Stimulated activated CD8-positive, alpha-beta memory T cell treated with anti-CD3 and anti-CD28 coated beads, Interleukin-12 subunit alpha, Interleukin-12 subunit beta, amount 100 ng/mL, for 4 hours (primary cell): ENCODE measurements at regions not wholly inside any gene's neighbourhood (a gene's known extent, or its start where the extent isn't known, plus 50 kb on each side); places are given as distances from the start of the nearest gene placed in this dataset.

ENCODE experiments used
- DNase-seq: peaks from one replicate; pipeline ENCODE4 v3.0.0-alpha.2; 2020; ENCODE audit warnings: low read depth

- DNase-seq: no peak
Observed at GRCh38 chr10:113219446-113219845, 269.4 kb downstream of the TCF7L2 start.

- no peak for DNase-seq
Observed at GRCh38 chr10:113221756-113222168, 271.7 kb downstream of the TCF7L2 start.

GRCh38 chr10:113222207-113222606 lies 272.2 kb downstream of the TCF7L2 start:
- no peak for DNase-seq

- no peak for DNase-seq
Observed at GRCh38 chr10:113225364-113225763, 275.3 kb downstream of the TCF7L2 start.

- DNase-seq: no peak
Observed at GRCh38 chr10:113225903-113226302, 275.9 kb downstream of the TCF7L2 start.

GRCh38 chr10:113226399-113226798 lies 276.4 kb downstream of the TCF7L2 start:
- no peak for DNase-seq

- DNase-seq: no peak
Observed at GRCh38 chr10:113226831-113227445, 276.9 kb downstream of the TCF7L2 start.

GRCh38 chr10:113228530-113228929 lies 278.5 kb downstream of the TCF7L2 start:
- no peak for DNase-seq

- DNase-seq: no peak
Observed at GRCh38 chr10:113230011-113230610, 280.1 kb downstream of the TCF7L2 start.

GRCh38 chr10:113232928-113233511 lies 283.0 kb downstream of the TCF7L2 start:
- no peak for DNase-seq

GRCh38 chr10:113234481-113234880 lies 284.4 kb downstream of the TCF7L2 start:
- DNase-seq: no peak

GRCh38 chr10:113235508-113235907 lies 285.5 kb downstream of the TCF7L2 start:
- DNase-seq: no peak

DNA sequence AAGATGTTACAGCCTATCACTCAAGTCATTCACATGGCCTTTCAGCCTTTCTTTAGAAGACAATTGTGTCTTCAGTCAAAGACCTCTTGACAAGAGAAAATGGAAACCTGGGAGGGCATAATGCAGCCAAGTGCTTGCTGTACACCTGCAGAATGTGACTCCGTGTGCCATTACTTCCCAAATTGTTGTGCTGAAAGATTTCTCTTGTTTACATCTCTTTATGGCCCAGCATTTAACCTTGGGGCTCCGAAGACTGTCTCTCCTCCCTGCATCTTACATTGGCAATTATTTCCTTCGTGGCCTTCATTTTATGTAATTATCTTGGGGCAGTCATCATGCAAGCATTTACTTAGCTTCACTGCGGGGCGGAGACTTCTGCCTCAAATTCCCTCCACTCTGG lies 287.0 kb downstream of the TCF7L2 start:
- no peak for DNase-seq

DNA sequence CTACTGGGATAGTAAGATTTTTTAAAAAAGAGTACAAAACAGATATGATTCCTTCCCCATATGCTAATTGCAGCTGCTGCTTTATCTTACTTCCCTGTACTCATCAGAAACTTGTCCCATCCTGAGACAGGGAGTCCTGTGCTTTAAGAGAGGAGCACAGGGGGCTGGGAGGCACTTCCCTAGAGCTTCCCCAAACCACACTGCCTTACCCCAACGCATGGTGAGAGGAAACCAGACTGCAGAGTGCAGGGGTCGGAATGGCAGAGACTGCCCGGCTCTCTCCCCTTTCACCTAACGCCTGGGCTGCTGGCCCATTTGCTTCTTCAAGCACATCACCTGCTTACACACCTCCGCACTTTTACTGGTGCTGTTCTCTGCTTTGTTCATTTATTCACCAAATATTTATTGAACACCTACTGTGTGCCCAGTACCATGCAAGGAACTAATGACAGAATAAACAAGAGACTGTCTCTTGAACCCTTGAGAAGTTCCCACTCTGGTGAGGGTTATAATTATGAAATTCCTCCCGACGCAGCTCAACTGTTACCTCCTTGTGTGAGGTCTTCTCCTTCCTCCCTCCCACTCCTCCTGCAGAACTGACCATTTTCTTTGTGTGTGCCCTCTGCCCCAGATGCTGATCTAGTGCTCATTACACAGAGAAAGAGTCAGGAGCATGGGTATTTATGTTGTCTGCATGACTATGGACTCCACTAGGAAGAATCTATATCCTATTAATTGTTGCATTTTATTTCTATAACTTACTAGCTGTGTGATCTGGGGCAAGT lies 289.7 kb downstream of the TCF7L2 start:
- no peak for DNase-seq

GRCh38 chr10:113240736-113241135 lies 290.7 kb downstream of the TCF7L2 start:
- DNase-seq: no peak

GRCh38 chr10:113241599-113242360 lies 291.7 kb downstream of the TCF7L2 start:
- no peak for DNase-seq

DNA sequence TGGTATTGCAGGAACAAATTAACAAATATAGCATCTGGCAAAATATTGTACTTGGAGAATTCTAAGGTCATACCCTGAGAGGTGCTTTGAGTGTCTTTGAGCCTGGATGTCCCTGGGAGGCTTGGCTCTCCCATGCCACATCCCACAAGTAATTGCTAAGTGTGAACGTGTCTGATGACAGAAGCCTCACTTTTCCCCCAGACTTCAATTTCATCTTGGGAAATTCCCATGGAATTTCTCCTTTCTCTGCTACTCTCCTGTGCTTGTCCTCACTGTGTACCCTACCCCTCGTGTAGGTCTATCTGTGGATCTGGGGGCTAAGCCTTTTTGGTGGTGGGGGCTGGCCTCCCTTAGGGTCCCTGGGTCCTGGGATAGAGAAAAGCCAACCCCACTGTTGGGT lies 293.3 kb downstream of the TCF7L2 start:
- DNase-seq: no peak

DNA sequence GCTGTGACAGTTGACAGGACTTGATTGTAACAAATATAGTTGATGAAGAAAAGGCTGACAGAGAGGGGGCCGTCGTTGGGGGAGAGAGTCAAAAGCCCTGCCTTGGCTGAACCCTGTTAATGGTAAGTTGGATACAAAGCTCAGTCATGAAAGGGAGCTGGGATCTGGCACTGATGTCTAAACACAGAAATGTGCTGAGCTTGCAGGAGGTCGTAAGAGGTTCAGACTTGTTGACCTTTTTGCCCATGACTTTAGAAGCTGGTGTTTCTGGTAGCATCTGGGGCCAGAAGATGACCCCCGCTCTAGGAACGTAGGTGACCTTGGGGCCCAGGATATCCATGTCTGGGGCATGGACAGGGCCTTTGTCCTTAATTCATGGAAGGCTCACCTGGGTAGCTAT lies 294.7 kb downstream of the TCF7L2 start:
- no peak for DNase-seq

- DNase-seq: no peak
Observed at GRCh38 chr10:113245286-113245685, 295.2 kb downstream of the TCF7L2 start.

- no peak for DNase-seq
Observed at GRCh38 chr10:113247050-113247449, 297.0 kb downstream of the TCF7L2 start.

DNA sequence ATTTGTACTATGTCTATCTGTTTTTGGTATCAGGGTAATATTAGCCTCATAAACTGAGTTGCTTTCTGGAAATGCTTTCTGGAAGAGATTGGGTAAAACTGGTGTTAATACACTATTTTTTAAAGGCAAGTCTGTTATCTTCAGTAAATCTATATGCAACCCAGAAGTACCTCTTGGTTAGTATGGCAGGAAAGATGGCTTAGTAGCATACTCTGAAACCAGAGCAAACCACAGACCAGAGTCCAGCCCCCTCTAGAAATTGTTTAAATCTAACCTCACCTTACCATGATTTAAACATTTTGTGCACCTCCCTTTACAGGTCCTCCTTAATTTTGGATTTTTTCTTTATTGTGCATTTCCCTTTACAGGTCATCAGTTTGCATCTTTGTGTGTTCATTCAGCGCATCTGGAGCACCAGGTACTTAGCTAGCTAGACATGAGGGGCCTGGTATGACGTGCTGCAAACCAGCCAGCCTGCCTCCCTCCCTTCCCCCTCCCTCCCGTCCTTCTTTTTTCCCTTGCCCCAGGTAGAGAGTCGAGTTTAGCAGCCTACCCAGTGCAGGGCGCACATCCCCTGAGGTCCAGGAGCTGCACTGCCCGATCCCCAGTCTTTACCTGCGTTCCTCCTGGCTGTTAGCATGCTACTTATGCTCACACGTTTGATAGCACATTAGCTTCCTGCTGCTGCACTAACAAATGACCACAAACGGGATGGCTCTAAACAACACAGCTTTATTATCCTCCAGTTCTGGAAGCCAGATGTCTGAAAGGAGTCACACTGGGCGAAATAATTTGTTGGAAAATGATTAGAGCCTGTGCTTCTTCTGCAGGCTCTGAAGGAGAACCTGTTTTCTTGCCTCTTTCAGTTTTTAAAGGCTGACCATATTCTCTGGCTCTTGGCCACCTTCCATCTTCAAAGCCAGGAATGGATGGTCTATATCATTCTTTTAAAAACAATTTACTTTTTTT lies 299.9 kb upstream of the HABP2 start:
- DNase-seq: no peak
